NCI-H1048 (cell line): ENCODE measurements at regions not wholly inside any gene's neighbourhood (a gene's known extent, or its start where the extent isn't known, plus 50 kb on each side); places are given as distances from the start of the nearest gene placed in this dataset.
A peak's percentile ranks its signal among the peaks of the same experiment; 100 is the strongest.
"Not testable (repeated sequence)": the region's sequence is repeated elsewhere in the genome, so short reads cannot be mapped to it uniquely, and the experiment has no call there.

Experiments used
- DNase-seq: peaks from one replicate; lab custom pipeline; 2025; lab: John Stamatoyannopoulos, UW

- peak; percentile 79 for DNase-seq
These were observed 59.0 kb upstream of the ZNF532 start for GRCh38 chr18:58805467-58806187.

GRCh38 chr18:58806826-58807714 is 57.6 kb upstream of the ZNF532 start:
- DNase-seq, result no peak

DNA sequence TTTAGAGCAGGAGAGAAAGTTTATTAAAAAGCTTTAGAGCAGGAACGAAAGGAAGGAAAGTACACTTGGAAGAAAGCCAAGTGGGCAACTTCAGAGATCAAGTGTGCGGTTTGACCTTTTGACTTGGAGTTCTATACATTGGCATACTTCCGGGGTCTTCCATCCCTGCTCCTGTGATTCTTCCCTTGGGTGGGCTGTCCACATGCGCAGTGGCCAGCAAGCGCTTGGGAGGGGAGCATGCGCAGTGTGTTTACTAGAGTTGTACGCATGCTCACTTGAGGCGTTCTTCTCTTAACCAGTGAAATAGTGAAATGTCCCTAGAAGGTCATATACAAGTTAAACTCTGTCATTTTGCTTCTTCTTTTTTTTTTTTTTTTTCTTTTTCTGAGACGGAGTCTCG is 56.9 kb upstream of the ZNF532 start:
- DNase-seq, result no peak

DNA sequence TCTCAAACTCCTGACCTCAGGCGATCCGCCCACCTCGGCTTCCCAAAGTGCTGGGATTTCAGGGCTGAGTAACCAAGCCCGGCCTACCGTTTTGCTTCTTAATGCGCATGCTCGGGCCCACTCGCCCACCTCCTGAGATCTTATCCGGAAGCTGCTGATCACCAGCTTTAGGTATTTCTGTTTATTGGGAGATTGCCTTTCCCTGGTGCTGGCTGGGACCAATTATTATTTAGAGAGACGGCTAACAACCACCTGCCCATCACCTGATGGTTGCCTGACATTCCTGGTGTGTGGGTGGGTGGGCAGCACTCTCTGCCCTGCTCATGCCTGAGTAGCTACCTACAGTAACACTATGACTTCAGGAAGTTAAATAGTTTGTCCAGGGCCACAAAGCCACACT is 56.3 kb upstream of the ZNF532 start:
- no peak for DNase-seq

- DNase-seq, result not testable (repeated sequence)
These were observed 52.8 kb upstream of the ZNF532 start for GRCh38 chr18:58811859-58812258.

DNA sequence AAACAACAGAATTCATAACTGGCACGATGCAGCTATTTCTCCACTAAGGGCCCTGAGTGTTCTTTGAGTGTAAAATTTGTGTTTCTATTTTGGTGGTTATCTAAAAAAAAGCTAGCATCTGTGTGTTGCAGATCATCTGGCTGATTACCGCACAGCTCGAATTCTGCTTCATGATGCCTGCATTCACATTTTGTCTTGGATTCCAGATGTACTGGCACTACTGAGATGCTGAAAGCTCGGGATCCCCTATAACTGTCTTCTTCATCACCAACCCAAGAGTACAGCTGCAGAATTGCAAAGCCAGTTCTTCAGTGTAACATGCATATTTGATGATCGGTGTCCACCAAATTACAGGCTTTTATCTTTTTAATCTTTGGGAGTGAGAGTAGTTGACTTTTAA is 51.6 kb upstream of the ZNF532 start:
- DNase-seq, result no peak

DNA sequence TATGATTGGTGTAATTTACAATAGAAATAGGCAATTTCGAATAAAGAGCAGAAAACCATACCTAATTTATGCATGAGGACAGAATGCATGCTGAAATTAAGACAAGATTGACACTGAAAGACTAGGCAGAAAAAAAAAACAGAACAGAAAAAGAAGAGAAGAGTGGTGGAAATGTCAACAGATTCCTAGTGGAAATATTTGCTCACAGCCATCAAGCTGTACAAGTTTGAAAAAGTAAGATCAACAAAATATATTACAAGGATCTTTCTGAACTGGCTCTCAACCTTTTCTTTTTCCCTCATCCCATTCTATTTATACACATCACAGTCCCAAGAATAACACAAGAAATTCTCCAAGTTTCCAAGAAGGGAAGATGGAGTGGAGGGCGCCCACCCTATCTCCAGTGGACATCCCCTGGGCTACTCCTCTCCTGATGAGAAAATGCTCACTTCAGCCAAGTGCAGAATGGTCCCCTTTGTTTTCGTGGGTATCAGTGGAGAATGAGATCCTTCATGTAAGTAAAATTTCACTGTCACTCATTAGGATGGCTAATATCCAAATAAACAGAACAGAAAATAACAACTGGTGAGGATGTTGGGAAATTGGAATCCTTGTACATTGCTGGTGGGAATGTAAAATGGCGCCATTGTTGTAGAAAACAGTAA is 51.0 kb upstream of the ZNF532 start:
- DNase-seq, result no peak

- DNase-seq, result no peak
These were observed 50.4 kb upstream of the ZNF532 start for GRCh38 chr18:58814317-58814716.
